ENCODE measurements at regions not wholly inside any gene's neighbourhood (a gene's known extent, or its start where the extent isn't known, plus 50 kb on each side); places are given as distances from the start of the nearest gene placed in this dataset.

GRCh38 chr1:239835946-239836440, 255.7 kb upstream of the FMN2 start:
- TF ChIP-seq CTCF (IDR thresholded peaks at IDR 0.05): no peak
- TF ChIP-seq POLR2A (IDR thresholded peaks at IDR 0.05): no peak
